IMR-90 (cell line): ENCODE measurements at regions not wholly inside any gene's neighbourhood (a gene's known extent, or its start where the extent isn't known, plus 50 kb on each side); places are given as distances from the start of the nearest gene placed in this dataset.

Source experiments
- MXI1 ChIP-seq: IDR thresholded peaks from 2 replicates; pipeline ENCODE4 v1.6.1; 2012; ENCODE audit warnings: low read depth, mild to moderate bottlenecking, low read length, moderate library complexity, borderline replicate concordance
- POLR2A ChIP-seq: IDR thresholded peaks from 2 replicates; pipeline ENCODE4 v1.6.1; 2012; ENCODE audit warnings: mild to moderate bottlenecking, low read depth, low read length
- RAD21 ChIP-seq: IDR thresholded peaks from 2 replicates; pipeline ENCODE4 v1.6.1; 2012; ENCODE audit warnings: low read length, improper control_type of control experiment
- RCOR1 ChIP-seq: IDR thresholded peaks from 2 replicates; pipeline ENCODE4 v1.6.1; 2012; ENCODE audit warnings: mild to moderate bottlenecking, low read length, improper control_type of control experiment; ENCODE audit not compliant: insufficient replicate concordance
- RFX5 ChIP-seq: IDR thresholded peaks from 2 replicates; pipeline ENCODE4 v1.8.0; 2012; ENCODE audit warnings: low read depth, mild to moderate bottlenecking, low read length, moderate library complexity
- TF ChIP-seq, protein P1 (sequence below): conservative IDR thresholded peaks from 2 replicates; pipeline ENCODE4 v1.5.1; 2012; ENCODE audit warnings: mild to moderate bottlenecking, low read depth, low read length, improper control_type of control experiment
- TF ChIP-seq, protein P2 (sequence below): fragments of 150-350 bp; IDR thresholded peaks from 2 replicates; pipeline ENCODE4 v1.6.1; 2016; ENCODE audit warnings: low read depth, mild to moderate bottlenecking, low read length, moderate library complexity, borderline replicate concordance

DNA sequence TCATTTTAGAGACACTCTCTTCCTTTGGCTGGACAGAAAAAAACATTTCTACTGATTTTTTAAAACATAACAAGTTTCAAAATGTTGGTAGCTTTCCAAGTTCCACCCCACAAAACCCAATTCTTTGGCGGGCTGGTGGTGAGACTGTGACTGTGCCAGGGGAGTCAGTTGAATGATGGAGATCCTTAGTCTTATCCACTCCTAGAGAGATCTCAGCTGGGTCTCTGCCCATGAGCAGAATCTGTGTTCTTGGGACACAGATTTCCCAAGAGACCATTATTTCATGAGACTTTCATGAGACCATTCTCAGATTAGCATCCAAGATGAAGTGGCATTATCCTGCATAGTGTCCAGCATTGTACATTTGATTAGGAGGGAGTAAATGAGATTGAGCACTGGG lies 135.1 kb upstream of the NPHP3 start:
- TF ChIP-seq, protein P1, sequence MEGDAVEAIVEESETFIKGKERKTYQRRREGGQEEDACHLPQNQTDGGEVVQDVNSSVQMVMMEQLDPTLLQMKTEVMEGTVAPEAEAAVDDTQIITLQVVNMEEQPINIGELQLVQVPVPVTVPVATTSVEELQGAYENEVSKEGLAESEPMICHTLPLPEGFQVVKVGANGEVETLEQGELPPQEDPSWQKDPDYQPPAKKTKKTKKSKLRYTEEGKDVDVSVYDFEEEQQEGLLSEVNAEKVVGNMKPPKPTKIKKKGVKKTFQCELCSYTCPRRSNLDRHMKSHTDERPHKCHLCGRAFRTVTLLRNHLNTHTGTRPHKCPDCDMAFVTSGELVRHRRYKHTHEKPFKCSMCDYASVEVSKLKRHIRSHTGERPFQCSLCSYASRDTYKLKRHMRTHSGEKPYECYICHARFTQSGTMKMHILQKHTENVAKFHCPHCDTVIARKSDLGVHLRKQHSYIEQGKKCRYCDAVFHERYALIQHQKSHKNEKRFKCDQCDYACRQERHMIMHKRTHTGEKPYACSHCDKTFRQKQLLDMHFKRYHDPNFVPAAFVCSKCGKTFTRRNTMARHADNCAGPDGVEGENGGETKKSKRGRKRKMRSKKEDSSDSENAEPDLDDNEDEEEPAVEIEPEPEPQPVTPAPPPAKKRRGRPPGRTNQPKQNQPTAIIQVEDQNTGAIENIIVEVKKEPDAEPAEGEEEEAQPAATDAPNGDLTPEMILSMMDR: no peak
- TF ChIP-seq MXI1: no peak
- TF ChIP-seq RAD21: no peak
- no peak for TF ChIP-seq POLR2A
- TF ChIP-seq RCOR1: no peak
- TF ChIP-seq RFX5: no peak
- TF ChIP-seq, protein P2, sequence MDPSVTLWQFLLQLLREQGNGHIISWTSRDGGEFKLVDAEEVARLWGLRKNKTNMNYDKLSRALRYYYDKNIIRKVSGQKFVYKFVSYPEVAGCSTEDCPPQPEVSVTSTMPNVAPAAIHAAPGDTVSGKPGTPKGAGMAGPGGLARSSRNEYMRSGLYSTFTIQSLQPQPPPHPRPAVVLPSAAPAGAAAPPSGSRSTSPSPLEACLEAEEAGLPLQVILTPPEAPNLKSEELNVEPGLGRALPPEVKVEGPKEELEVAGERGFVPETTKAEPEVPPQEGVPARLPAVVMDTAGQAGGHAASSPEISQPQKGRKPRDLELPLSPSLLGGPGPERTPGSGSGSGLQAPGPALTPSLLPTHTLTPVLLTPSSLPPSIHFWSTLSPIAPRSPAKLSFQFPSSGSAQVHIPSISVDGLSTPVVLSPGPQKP: no peak
